ENCODE measurements at regions not wholly inside any gene's neighbourhood (a gene's known extent, or its start where the extent isn't known, plus 50 kb on each side); places are given as distances from the start of the nearest gene placed in this dataset.

DNA sequence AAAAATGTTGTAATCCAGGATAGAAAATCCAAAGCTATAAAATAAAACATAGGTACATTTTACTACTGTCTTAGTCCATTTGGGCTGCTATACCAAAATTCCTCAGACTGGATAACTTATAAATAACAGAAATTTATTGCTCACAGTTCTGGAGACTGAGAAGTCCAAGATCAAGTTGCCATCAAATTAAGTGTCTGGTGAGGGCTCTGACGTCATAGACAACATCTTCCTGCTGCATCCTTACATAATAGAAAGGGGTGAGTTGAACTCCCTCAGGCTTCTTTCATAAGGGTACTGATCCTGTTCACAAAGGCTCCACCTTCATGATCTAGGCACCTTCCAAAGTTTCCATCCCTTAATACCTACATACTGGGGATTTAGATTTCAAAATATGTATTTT, 826.8 kb downstream of the NTRK3 start:
- TF ChIP-seq, protein P1, sequence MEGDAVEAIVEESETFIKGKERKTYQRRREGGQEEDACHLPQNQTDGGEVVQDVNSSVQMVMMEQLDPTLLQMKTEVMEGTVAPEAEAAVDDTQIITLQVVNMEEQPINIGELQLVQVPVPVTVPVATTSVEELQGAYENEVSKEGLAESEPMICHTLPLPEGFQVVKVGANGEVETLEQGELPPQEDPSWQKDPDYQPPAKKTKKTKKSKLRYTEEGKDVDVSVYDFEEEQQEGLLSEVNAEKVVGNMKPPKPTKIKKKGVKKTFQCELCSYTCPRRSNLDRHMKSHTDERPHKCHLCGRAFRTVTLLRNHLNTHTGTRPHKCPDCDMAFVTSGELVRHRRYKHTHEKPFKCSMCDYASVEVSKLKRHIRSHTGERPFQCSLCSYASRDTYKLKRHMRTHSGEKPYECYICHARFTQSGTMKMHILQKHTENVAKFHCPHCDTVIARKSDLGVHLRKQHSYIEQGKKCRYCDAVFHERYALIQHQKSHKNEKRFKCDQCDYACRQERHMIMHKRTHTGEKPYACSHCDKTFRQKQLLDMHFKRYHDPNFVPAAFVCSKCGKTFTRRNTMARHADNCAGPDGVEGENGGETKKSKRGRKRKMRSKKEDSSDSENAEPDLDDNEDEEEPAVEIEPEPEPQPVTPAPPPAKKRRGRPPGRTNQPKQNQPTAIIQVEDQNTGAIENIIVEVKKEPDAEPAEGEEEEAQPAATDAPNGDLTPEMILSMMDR (IDR thresholded peaks at IDR 0.05; ENCODE audit: borderline replicate concordance, extremely low read depth, low read length, poor library complexity, severe bottlenecking) = no peak
- TF ChIP-seq EZH2 (IDR thresholded peaks at IDR 0.05; ENCODE audit: borderline replicate concordance, low read depth, low read length, severe bottlenecking) = no peak
